ENCODE measurements at regions not wholly inside any gene's neighbourhood (a gene's known extent, or its start where the extent isn't known, plus 50 kb on each side); places are given as distances from the start of the nearest gene placed in this dataset.
"Not testable (repeated sequence)": the region's sequence is repeated elsewhere in the genome, so short reads cannot be mapped to it uniquely, and the experiment has no call there.

- Histone ChIP-seq H3K4me3 (ENCODE audit: insufficient read depth, low read length) (no peak overlapping the region), H3K4me2 (ENCODE audit: insufficient read depth, low read length) (no peak overlapping the region), H3K27ac (ENCODE audit: low read depth, low read length) (no peak overlapping the region), H3K27me3 (ENCODE audit: insufficient read depth, low read length) (no peaks in the 10 kb centered on the region), H3K9me3 (ENCODE audit: low read depth, low read length) (no peaks in the 10 kb centered on the region), H2AFZ (ENCODE audit: low read length) (no peak overlapping the region), H3K79me2 (ENCODE audit: insufficient read depth, low read length) (no peaks in the 10 kb centered on the region), H4K20me1 (ENCODE audit: insufficient read depth, low read length) (no peaks in the 10 kb centered on the region), H3K36me3 (ENCODE audit: insufficient read depth, low read length) (no peaks in the 10 kb centered on the region), H3K4me1 (ENCODE audit: insufficient read depth, low read length) (peaks cover 12% of the 10 kb centered on the region)
- DNase-seq (ENCODE audit: insufficient read length, low spot score, missing footprints) = no peak
- TF ChIP-seq CTCF (IDR thresholded peaks at IDR 0.05; ENCODE audit: extremely low read depth, low read depth, low read length) = no peak
Observed at GRCh38 chr5:92841604-92842155, 739.3 kb downstream of the NR2F1-AS1 start.

GRCh38 chr5:92838253-92838652, 742.8 kb downstream of the NR2F1-AS1 start:
- Histone ChIP-seq H3K36me3 (ENCODE audit: insufficient read depth, low read length) (no peaks in the 10 kb centered on the region), H2AFZ (ENCODE audit: low read length) (no peak overlapping the region), H3K79me2 (ENCODE audit: insufficient read depth, low read length) (no peaks in the 10 kb centered on the region), H4K20me1 (ENCODE audit: insufficient read depth, low read length) (no peaks in the 10 kb centered on the region), H3K4me2 (ENCODE audit: insufficient read depth, low read length) (no peak overlapping the region), H3K4me1 (ENCODE audit: insufficient read depth, low read length) (peaks cover 17% of the 10 kb centered on the region), H3K9me3 (ENCODE audit: low read depth, low read length) (no peaks in the 10 kb centered on the region), H3K27me3 (ENCODE audit: insufficient read depth, low read length) (no peaks in the 10 kb centered on the region), H3K4me3 (ENCODE audit: insufficient read depth, low read length) (no peak overlapping the region), H3K27ac (ENCODE audit: low read depth, low read length) (no peak overlapping the region)
- no peak for TF ChIP-seq CTCF (IDR thresholded peaks at IDR 0.05; ENCODE audit: extremely low read depth, low read depth, low read length)
- DNase-seq (ENCODE audit: insufficient read length, low spot score, missing footprints) = no peak

- peak; percentile 39 for DNase-seq (ENCODE audit: insufficient read length, low spot score, missing footprints)
- Histone ChIP-seq H3K36me3 (ENCODE audit: insufficient read depth, low read length) (no peaks in the 10 kb centered on the region), H3K27ac (ENCODE audit: low read depth, low read length) (peak overlapping the region; percentile 38), H3K27me3 (ENCODE audit: insufficient read depth, low read length) (no peaks in the 10 kb centered on the region), H3K4me3 (ENCODE audit: insufficient read depth, low read length) (no peak overlapping the region), H3K9me3 (ENCODE audit: low read depth, low read length) (no peaks in the 10 kb centered on the region), H2AFZ (ENCODE audit: low read length) (no peak overlapping the region), H3K4me2 (ENCODE audit: insufficient read depth, low read length) (peak overlapping the region; percentile 52), H3K4me1 (ENCODE audit: insufficient read depth, low read length) (peaks cover 17% of the 10 kb centered on the region), H4K20me1 (ENCODE audit: insufficient read depth, low read length) (no peaks in the 10 kb centered on the region), H3K79me2 (ENCODE audit: insufficient read depth, low read length) (no peaks in the 10 kb centered on the region)
- no peak for TF ChIP-seq CTCF (IDR thresholded peaks at IDR 0.05; ENCODE audit: extremely low read depth, low read depth, low read length)
Observed at GRCh38 chr5:92836855-92837755, 743.9 kb downstream of the NR2F1-AS1 start.

- Histone ChIP-seq H3K4me3 (ENCODE audit: insufficient read depth, low read length) (no peak overlapping the region), H3K4me2 (ENCODE audit: insufficient read depth, low read length) (no peak overlapping the region), H3K27me3 (ENCODE audit: insufficient read depth, low read length) (no peaks in the 10 kb centered on the region), H3K27ac (ENCODE audit: low read depth, low read length) (no peak overlapping the region), H3K79me2 (ENCODE audit: insufficient read depth, low read length) (no peaks in the 10 kb centered on the region), H4K20me1 (ENCODE audit: insufficient read depth, low read length) (no peaks in the 10 kb centered on the region), H3K36me3 (ENCODE audit: insufficient read depth, low read length) (no peaks in the 10 kb centered on the region), H2AFZ (ENCODE audit: low read length) (no peak overlapping the region), H3K9me3 (ENCODE audit: low read depth, low read length) (no peaks in the 10 kb centered on the region), H3K4me1 (ENCODE audit: insufficient read depth, low read length) (peaks cover 17% of the 10 kb centered on the region)
- DNase-seq (ENCODE audit: insufficient read length, low spot score, missing footprints) = no peak
- TF ChIP-seq CTCF (IDR thresholded peaks at IDR 0.05; ENCODE audit: extremely low read depth, low read depth, low read length) = no peak
Observed at GRCh38 chr5:92835712-92836111, 745.3 kb downstream of the NR2F1-AS1 start.

- H3K36me3 ChIP-seq (ENCODE audit: insufficient read depth, low read length); H4K20me1 ChIP-seq (ENCODE audit: insufficient read depth, low read length); H3K4me3 ChIP-seq (ENCODE audit: insufficient read depth, low read length); H2AFZ ChIP-seq (ENCODE audit: low read length); DNase-seq (ENCODE audit: insufficient read length, low spot score, missing footprints); H3K9me3 ChIP-seq (ENCODE audit: low read depth, low read length); H3K27me3 ChIP-seq (ENCODE audit: insufficient read depth, low read length); H3K4me1 ChIP-seq (ENCODE audit: insufficient read depth, low read length); H3K79me2 ChIP-seq (ENCODE audit: insufficient read depth, low read length); H3K27ac ChIP-seq (ENCODE audit: low read depth, low read length); H3K4me2 ChIP-seq (ENCODE audit: insufficient read depth, low read length): not testable (repeated sequence)
Observed at GRCh38 chr5:92823551-92823950, 757.5 kb downstream of the NR2F1-AS1 start.
